ENCODE measurements at regions not wholly inside any gene's neighbourhood (a gene's known extent, or its start where the extent isn't known, plus 50 kb on each side); places are given as distances from the start of the nearest gene placed in this dataset.

DNA sequence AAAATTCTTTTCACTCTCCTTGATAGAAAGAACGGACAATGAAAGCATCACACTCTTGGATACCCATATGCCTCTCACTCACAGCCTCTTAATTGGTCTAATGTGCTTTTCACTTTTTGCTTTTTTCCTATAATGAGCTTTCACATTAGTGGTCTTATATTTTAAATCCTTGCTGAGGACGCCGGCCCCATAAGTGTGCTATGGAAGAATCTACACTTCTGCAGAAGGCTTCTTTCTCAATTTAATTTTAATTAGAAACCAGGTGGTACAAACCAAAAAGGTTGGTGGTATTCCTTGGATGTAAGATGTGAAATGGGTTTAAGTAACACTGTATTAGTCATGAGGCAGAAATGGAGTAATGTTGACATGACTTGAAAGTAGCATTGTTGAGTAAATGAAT, 190.6 kb upstream of the NFIA start:
- Histone ChIP-seq H3K9me3 (no peaks in the 10 kb centered on the region), H3K4me3 (no peak overlapping the region), H3K27ac (no peak overlapping the region), H3K36me3 (no peaks in the 10 kb centered on the region), H3K4me1 (no peaks in the 10 kb centered on the region), H3K27me3 (no peaks in the 10 kb centered on the region)
- WGBS, 2 donors, result 83 to 84% methylated on average over 3 of the region's 3 CpGs
- no peak for DNase-seq (ENCODE audit: low spot score in 2 of 2)
- TF ChIP-seq EP300 (IDR thresholded peaks at IDR 0.05), result no peak
- TF ChIP-seq POLR2A (IDR thresholded peaks at IDR 0.05), result no peak
- TF ChIP-seq, protein P1, sequence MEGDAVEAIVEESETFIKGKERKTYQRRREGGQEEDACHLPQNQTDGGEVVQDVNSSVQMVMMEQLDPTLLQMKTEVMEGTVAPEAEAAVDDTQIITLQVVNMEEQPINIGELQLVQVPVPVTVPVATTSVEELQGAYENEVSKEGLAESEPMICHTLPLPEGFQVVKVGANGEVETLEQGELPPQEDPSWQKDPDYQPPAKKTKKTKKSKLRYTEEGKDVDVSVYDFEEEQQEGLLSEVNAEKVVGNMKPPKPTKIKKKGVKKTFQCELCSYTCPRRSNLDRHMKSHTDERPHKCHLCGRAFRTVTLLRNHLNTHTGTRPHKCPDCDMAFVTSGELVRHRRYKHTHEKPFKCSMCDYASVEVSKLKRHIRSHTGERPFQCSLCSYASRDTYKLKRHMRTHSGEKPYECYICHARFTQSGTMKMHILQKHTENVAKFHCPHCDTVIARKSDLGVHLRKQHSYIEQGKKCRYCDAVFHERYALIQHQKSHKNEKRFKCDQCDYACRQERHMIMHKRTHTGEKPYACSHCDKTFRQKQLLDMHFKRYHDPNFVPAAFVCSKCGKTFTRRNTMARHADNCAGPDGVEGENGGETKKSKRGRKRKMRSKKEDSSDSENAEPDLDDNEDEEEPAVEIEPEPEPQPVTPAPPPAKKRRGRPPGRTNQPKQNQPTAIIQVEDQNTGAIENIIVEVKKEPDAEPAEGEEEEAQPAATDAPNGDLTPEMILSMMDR (IDR thresholded peaks at IDR 0.05), result no peak

DNA sequence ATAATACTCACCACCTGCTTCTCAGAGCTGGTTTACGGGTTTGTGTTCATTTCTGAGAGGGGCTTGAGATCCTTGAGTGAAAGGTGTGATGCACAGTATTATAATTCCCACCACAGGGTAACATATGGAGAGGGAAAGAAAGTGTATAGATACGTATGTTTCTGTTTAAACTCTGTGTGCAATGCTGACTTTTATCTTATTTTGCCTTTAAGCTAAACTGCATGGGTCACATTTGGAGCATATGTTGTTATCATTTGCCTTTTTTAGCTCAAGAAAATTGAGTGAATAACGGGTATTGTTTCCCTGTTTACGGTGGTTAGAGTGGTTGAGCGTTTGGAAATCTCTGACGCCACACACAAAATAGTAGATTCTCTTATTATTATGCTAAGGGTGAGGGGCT, 191.1 kb upstream of the NFIA start:
- no peaks in the 10 kb centered on the region for H3K27me3 ChIP-seq
- H3K36me3 ChIP-seq, result no peaks in the 10 kb centered on the region
- no peak overlapping the region for H3K4me3 ChIP-seq
- H3K4me1 ChIP-seq, result no peaks in the 10 kb centered on the region
- 63 to 70% methylated on average over 6 of the region's 6 CpGs for WGBS, 2 donors
- no peaks in the 10 kb centered on the region for H3K9me3 ChIP-seq
- H3K27ac ChIP-seq, result no peak overlapping the region
- no peak for TF ChIP-seq EP300 (IDR thresholded peaks at IDR 0.05)
- TF ChIP-seq, protein P1 (IDR thresholded peaks at IDR 0.05), result no peak
- TF ChIP-seq POLR2A (IDR thresholded peaks at IDR 0.05), result no peak
- no peak for DNase-seq (ENCODE audit: low spot score in 2 of 2)

DNA sequence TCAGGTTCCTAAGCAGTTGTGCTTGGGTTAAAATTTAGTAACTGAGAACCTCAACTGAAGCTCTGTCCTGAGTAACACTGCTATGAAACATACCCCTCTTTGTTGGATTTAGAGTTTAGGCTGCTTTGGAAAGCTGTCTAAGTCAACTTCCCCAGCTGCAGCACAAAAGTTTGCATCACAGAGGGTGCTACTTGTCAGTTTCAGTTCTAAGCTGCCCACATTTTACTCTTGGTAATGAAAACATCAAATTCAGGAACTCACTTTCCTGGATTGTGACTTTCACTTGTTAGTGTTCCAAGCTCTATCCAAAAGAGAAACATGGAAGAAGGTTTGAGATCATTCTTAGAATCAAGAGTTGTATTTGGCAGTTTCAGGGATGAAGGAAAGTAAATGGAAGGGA, 191.7 kb upstream of the NFIA start:
- Histone ChIP-seq H3K27ac (no peak overlapping the region), H3K36me3 (no peaks in the 10 kb centered on the region), H3K27me3 (no peaks in the 10 kb centered on the region), H3K4me3 (no peak overlapping the region), H3K9me3 (no peaks in the 10 kb centered on the region), H3K4me1 (no peaks in the 10 kb centered on the region)
- TF ChIP-seq, protein P1 (IDR thresholded peaks at IDR 0.05), result no peak
- no peak for TF ChIP-seq EP300 (IDR thresholded peaks at IDR 0.05)
- TF ChIP-seq POLR2A (IDR thresholded peaks at IDR 0.05), result no peak
- no peak for DNase-seq (ENCODE audit: low spot score in 2 of 2)

DNA sequence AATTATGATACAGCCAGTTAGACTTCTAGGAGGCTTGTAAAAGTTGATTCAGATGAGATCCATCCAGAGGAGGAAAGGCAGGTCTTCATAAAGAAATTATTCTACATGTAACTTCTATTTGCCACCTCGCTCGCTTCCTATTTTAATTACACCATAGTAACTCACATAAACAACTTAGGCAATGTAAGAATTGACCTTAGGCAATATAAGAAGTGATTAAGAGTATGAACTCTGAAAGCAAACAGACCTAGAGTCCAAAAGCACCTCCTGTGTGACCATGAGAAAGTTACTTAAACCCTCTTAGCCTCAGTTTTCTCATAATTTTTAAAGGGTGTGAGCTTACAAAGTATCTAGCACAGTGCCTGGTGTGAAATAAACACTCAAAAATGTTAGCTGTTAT, 192.7 kb upstream of the NFIA start:
- no peak overlapping the region for H3K4me3 ChIP-seq
- H3K27ac ChIP-seq, result no peak overlapping the region
- WGBS, 2 donors, result 94 to 96% methylated on average over 2 of the region's 2 CpGs
- H3K36me3 ChIP-seq, result no peaks in the 10 kb centered on the region
- TF ChIP-seq, protein P1 (IDR thresholded peaks at IDR 0.05), result no peak
- H3K4me1 ChIP-seq, result no peaks in the 10 kb centered on the region
- no peaks in the 10 kb centered on the region for H3K27me3 ChIP-seq
- no peak for DNase-seq (ENCODE audit: low spot score in 2 of 2)
- no peaks in the 10 kb centered on the region for H3K9me3 ChIP-seq

DNA sequence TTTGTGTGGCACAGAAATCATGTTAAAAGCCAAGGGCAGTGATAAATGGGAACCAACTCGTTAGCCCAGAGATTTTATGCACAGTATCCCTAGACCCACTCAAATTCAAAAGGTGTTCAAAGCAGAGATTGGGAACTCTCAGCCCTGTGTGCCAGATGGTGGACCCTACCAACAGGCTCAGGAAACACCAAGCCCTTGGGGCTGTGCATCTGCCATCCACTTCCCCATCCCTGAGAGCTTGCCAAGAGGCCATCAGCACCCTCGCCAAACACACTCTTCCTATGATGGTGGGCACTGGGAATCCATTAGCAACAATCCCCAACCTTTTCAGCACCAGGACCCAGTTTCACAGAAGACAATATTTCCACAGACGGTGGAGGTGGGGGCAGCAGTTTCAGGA, 194.2 kb upstream of the NFIA start:
- Histone ChIP-seq H3K4me3 (no peak overlapping the region), H3K27me3 (no peaks in the 10 kb centered on the region), H3K36me3 (no peaks in the 10 kb centered on the region), H3K9me3 (no peaks in the 10 kb centered on the region), H3K4me1 (no peaks in the 10 kb centered on the region), H3K27ac (no peak overlapping the region)
- DNase-seq (ENCODE audit: low spot score in 2 of 2), result no peak
- 85 to 100% methylated on average over 3 of the region's 3 CpGs for WGBS, 2 donors
- TF ChIP-seq POLR2A (IDR thresholded peaks at IDR 0.05) (no peak), EP300 (IDR thresholded peaks at IDR 0.05) (no peak)
- TF ChIP-seq, protein P1 (IDR thresholded peaks at IDR 0.05), result no peak

All from tibial nerve (tissue), 4 donors.